H1 (cell line): ENCODE measurements at regions not wholly inside any gene's neighbourhood (a gene's known extent, or its start where the extent isn't known, plus 50 kb on each side); places are given as distances from the start of the nearest gene placed in this dataset.

Source experiments
- EZH2 ChIP-seq: fragments of 200-600 bp; sonication (generic); IDR thresholded peaks from 2 replicates; pipeline ENCODE4 v1.7.1; 2012; ENCODE audit warnings: low read depth, mild to moderate bottlenecking, moderate library complexity, low read length, inconsistent platforms; ENCODE audit not compliant: severe bottlenecking
- MAFK ChIP-seq: IDR thresholded peaks from 2 replicates; pipeline ENCODE4 v1.6.1; 2012; ENCODE audit warnings: low read depth, mild to moderate bottlenecking, improper control_type of control experiment, low read length

- no peak for TF ChIP-seq MAFK
- TF ChIP-seq EZH2: no peak
Observed at GRCh38 chr12:89105243-89105642, 247.1 kb downstream of the DUSP6 start (continued).
